K562 (cell line): ENCODE measurements at regions not wholly inside any gene's neighbourhood (a gene's known extent, or its start where the extent isn't known, plus 50 kb on each side); places are given as distances from the start of the nearest gene placed in this dataset.

Source experiments
- ATAC-seq: fragments of 200-7000 bp; cut with Tn5 transposase; 3 replicates; pipeline ENCODE4 v1.9.1; 2020; ENCODE audit warnings: moderate library complexity
- BruUV-seq: library from RNA; stranded (reverse); fragments of 400-500 nt; replicated peaks from 2 replicates; lab custom pipeline; 2021; lab: Mats Ljungman, UMichigan
- CTCF ChIA-PET: fragments of 300-600 bp; formaldehyde crosslinking; extraction: SDS; loops from one replicate; lab custom pipeline; 2021; ENCODE audit warnings: low intra/inter-chr PET ratio; lab: Yijun Ruan, JAX
- POLR2A ChIA-PET: fragments of 300-600, 350-650 bp; sonication (Branson Sonifier 250); formaldehyde crosslinking; extraction: SDS; loops from one replicate; lab custom pipeline; 2021; ENCODE audit warnings: antibody characterized with exemption, inconsistent platforms; lab: Yijun Ruan, JAX
- DNase-seq, 4 experiments: peaks; one replicate each; pipeline versions ENCODE4 v3.0.0 to v3.0.0-alpha.2; 2011 to 2018; ENCODE audit warnings: low spot score in 3 of 4, mixed read lengths in 3 of 4; ENCODE audit errors: extremely low read depth in 1 of 4
- FAIRE-seq: peaks from 2 replicates; lab custom pipeline; 2011; peaks lifted over from hg19 to GRCh38; lab: Jason Lieb, UNC
- H2AFZ ChIP-seq: 2 replicates; pipeline ENCODE4 v1.6.0; 2011; ENCODE audit warnings: low read depth, low read length, control low read depth, inconsistent platforms
- H3K27ac ChIP-seq: fragments of 200-600 bp; 3 replicates; pipeline ENCODE4 v1.8.0; 2011; ENCODE audit warnings: low read depth, mild to moderate bottlenecking, control low read depth, inconsistent platforms, low read length, moderate library complexity, mixed read lengths; ENCODE audit errors: extremely low read depth
- H3K27me3 ChIP-seq, 2 experiments: fragments of 300-600 bp in 1 of 2; 2 replicates in 1 of 2; 3 replicates in 1 of 2; pipeline versions ENCODE4 v1.6.0 to v1.8.0; 2011; ENCODE audit warnings: inconsistent platforms in 2 of 2, low read length in 2 of 2, mild to moderate bottlenecking in 1 of 2, mixed read lengths in 1 of 2, moderate library complexity in 1 of 2; ENCODE audit not compliant: control insufficient read depth in 2 of 2, insufficient read depth in 2 of 2
- H3K36me3 ChIP-seq: fragments of 300-600 bp; 3 replicates; pipeline ENCODE4 v1.8.0; 2011; ENCODE audit warnings: mild to moderate bottlenecking, low read length, inconsistent platforms; ENCODE audit not compliant: control insufficient read depth, insufficient read depth
- H3K4me1 ChIP-seq, 2 experiments: fragments of 200-600 bp in 1 of 2; replicated peaks in 1 of 2; 2 replicates in 1 of 2; 3 replicates in 1 of 2; pipeline versions ENCODE4 v1.5.1 to v1.8.0; 2011; ENCODE audit warnings: inconsistent platforms in 2 of 2, low read length in 2 of 2, mild to moderate bottlenecking in 1 of 2, mixed read lengths in 1 of 2, moderate library complexity in 1 of 2; ENCODE audit not compliant: control insufficient read depth in 2 of 2, insufficient read depth in 2 of 2
- H3K4me2 ChIP-seq: 2 replicates; pipeline ENCODE4 v1.6.1; 2011; ENCODE audit warnings: low read length, control low read depth, inconsistent platforms, mixed read lengths; ENCODE audit not compliant: insufficient read depth
- H3K4me3 ChIP-seq: fragments of 200-600 bp; sonication (generic), shearing (Covaris generic); 2 replicates; pipeline ENCODE4 v1.5.1; 2016; ENCODE audit warnings: control low read depth, inconsistent platforms
- H3K79me2 ChIP-seq: fragments of 200-600 bp; 3 replicates; pipeline ENCODE4 v1.8.0; 2011; ENCODE audit warnings: low read length, inconsistent platforms; ENCODE audit not compliant: control insufficient read depth, insufficient read depth
- H3K9ac ChIP-seq, 2 experiments: 2 replicates each; pipeline versions ENCODE4 v1.6.0 to v1.6.1; 2011; ENCODE audit warnings: low read depth in 2 of 2, low read length in 2 of 2, control low read depth in 1 of 2, inconsistent platforms in 1 of 2, mild to moderate bottlenecking in 1 of 2, mixed read lengths in 1 of 2; ENCODE audit not compliant: insufficient read depth in 1 of 2
- H3K9me1 ChIP-seq: one replicate; pipeline ENCODE4 v1.6.0; 2011; ENCODE audit warnings: inconsistent platforms, mild to moderate bottlenecking, low read length, moderate library complexity; ENCODE audit not compliant: control insufficient read depth, insufficient read depth
- H3K9me3 ChIP-seq: replicated peaks from 2 replicates; pipeline ENCODE4 v1.5.1; 2011; ENCODE audit warnings: low read depth, low read length, inconsistent platforms; ENCODE audit not compliant: control insufficient read depth, insufficient read depth
- H4K20me1 ChIP-seq: replicated peaks from 2 replicates; pipeline ENCODE4 v1.6.1; 2011; ENCODE audit warnings: low read length, inconsistent platforms, mixed read lengths; ENCODE audit not compliant: control insufficient read depth, insufficient read depth
- E2F3 ChIP-seq: fragments of 250-450 bp; sonication (Bioruptor Pico); IDR thresholded peaks from 2 replicates; pipeline ENCODE4 v1.4.0; 2020; ENCODE audit warnings: mild to moderate bottlenecking
- FOXA3 ChIP-seq, 2 experiments: fragments of 450-650 bp in 1 of 2; sonication (generic) in 1 of 2; formaldehyde crosslinking; IDR thresholded peaks in 1 of 2; conservative IDR thresholded peaks in 1 of 2; 2 replicates each; pipeline versions ENCODE4 v1.4.0 to v1.8.0; 2020 to 2022; ENCODE audit warnings: mild to moderate bottlenecking in 2 of 2, missing genetic modification reagents in 1 of 2
- FUS ChIP-seq: fragments of 200-400 bp; formaldehyde crosslinking; optimal IDR thresholded peaks from 2 replicates; pipeline ENCODE3; 2017; ENCODE audit warnings: low read depth, low read length
- TCF7L2 ChIP-seq: fragments of 150-350 bp; IDR thresholded peaks from 2 replicates; pipeline ENCODE4 v1.6.1; 2016; ENCODE audit warnings: low read depth, mild to moderate bottlenecking, low read length, moderate library complexity
- ZBTB2 ChIP-seq: fragments of 450-650 bp; IDR thresholded peaks from 2 replicates; pipeline ENCODE4 v1.6.1; 2016; ENCODE audit warnings: antibody characterized with exemption
- ZFP36 ChIP-seq: fragments of 150-350 bp; IDR thresholded peaks from 2 replicates; pipeline ENCODE4 v1.6.1; 2018; ENCODE audit warnings: low read length, low read depth; ENCODE audit not compliant: partially characterized antibody
- ZNF347 ChIP-seq: fragments of 450-650 bp; formaldehyde crosslinking; IDR thresholded peaks from 2 replicates; pipeline ENCODE4 v1.4.0; 2020; ENCODE audit warnings: low read depth, mild to moderate bottlenecking, moderate library complexity
- WGBS: fragments of 100-300 bp; shearing (Covaris generic); methylation state at CpG from one replicate; pipeline ENCODE4 v1.1.6; 2016; ENCODE audit warnings: low coverage, mixed read lengths; ENCODE audit not compliant: insufficient coverage; ENCODE audit errors: missing lambda C conversion rate; 5-methylcytosine and 5-hydroxymethylcytosine counted together
- in situ Hi-C: fragments of 300-500 bp; cut with MboI; formaldehyde crosslinking; loops from 4 replicates; pipeline ENCODE4 v1.15.0; 2018; ENCODE audit warnings: inconsistent platforms, mixed read lengths
- intact Hi-C: fragments of 100-400 bp; cut with micrococcal nuclease; formaldehyde crosslinking; loops from 2 replicates; pipeline ENCODE4 v1.14.2; 2022

GRCh38 chr6:86453232-86453631 is 484.1 kb upstream of the HTR1E start:
- no peak for ATAC-seq
- Histone ChIP-seq H3K36me3 (no peaks in the 10 kb centered on the region), H3K9me1 (no peaks in the 10 kb centered on the region), H4K20me1 (no peaks in the 10 kb centered on the region), H3K4me3 (no peak overlapping the region), H3K9ac (no peak overlapping the region), H3K27me3 (no peaks in the 10 kb centered on the region), H3K4me1 (no peaks in the 10 kb centered on the region), H3K27ac (no peak overlapping the region), H3K9me3 (0 out of 2 replicates have a peak, but pooled peaks cover 2% of the 10 kb centered on the region), H3K4me2 (no peak overlapping the region), H2AFZ (no peak overlapping the region), H3K79me2 (no peaks in the 10 kb centered on the region)
- 0% methylated on average over 1 of the region's 1 CpG for WGBS
- in situ Hi-C loops: no loop called here
- intact Hi-C loops: no loop called here
- BruUV-seq: no TSS peak
- DNase-seq: no peak
- POLR2A ChIA-PET: no interaction called here
- no peak for TF ChIP-seq FUS
- no peak for TF ChIP-seq ZNF347
- TF ChIP-seq FOXA3 (CRISPR knock-in tag; conservative IDR thresholded peaks at IDR 0.05 in 1 of 2, IDR thresholded peaks at IDR 0.05 in 1 of 2): no peak
- no peak for TF ChIP-seq TCF7L2
- no peak for TF ChIP-seq E2F3
- peak; percentile 10 for TF ChIP-seq ZFP36
- TF ChIP-seq ZBTB2: no peak
- CTCF ChIA-PET: no interaction called here
- FAIRE-seq: no peak
